GM10266 (cell line): ENCODE measurements at regions not wholly inside any gene's neighbourhood (a gene's known extent, or its start where the extent isn't known, plus 50 kb on each side); places are given as distances from the start of the nearest gene placed in this dataset.

Experiments used
- DNase-seq: peaks from one replicate; pipeline ENCODE4 v3.0.0; 2012; ENCODE audit errors: extremely low spot score
- CTCF ChIP-seq: IDR thresholded peaks from 2 replicates; pipeline ENCODE4 v1.5.1; 2012; ENCODE audit warnings: mild to moderate bottlenecking, low read depth; ENCODE audit not compliant: control insufficient read depth, insufficient read depth; ENCODE audit errors: missing control alignments

- DNase-seq: no peak
- no peak for TF ChIP-seq CTCF
Observed at GRCh38 chr13:100845128-100845757, 170.6 kb upstream of the TMTC4 start.

GRCh38 chr13:100842136-100842535, 167.5 kb upstream of the TMTC4 start:
- no peak for DNase-seq
- no peak for TF ChIP-seq CTCF

GRCh38 chr13:100838387-100838786, 163.8 kb upstream of the TMTC4 start:
- no peak for TF ChIP-seq CTCF
- DNase-seq: no peak

- no peak for TF ChIP-seq CTCF
- no peak for DNase-seq
Observed at GRCh38 chr13:100837631-100838030, 163.0 kb upstream of the TMTC4 start.

GRCh38 chr13:100836711-100837110, 162.1 kb upstream of the TMTC4 start:
- no peak for DNase-seq
- TF ChIP-seq CTCF: no peak

GRCh38 chr13:100835695-100836094, 161.1 kb upstream of the TMTC4 start:
- no peak for TF ChIP-seq CTCF
- no peak for DNase-seq

- TF ChIP-seq CTCF: no peak
- DNase-seq: no peak
Observed at GRCh38 chr13:100833427-100833826, 158.8 kb upstream of the TMTC4 start.
